ENCODE measurements at regions not wholly inside any gene's neighbourhood (a gene's known extent, or its start where the extent isn't known, plus 50 kb on each side); places are given as distances from the start of the nearest gene placed in this dataset.
A peak's percentile ranks its signal among the peaks of the same experiment; 100 is the strongest.

GRCh38 chr4:134546279-134546678, 344.7 kb upstream of the PABPC4L start:
- H3K4me3 ChIP-seq, result no peak overlapping the region
- DNase-seq, result no peak
- no peak for TF ChIP-seq CTCF (IDR thresholded peaks at IDR 0.05)
- no peak for TF ChIP-seq EP300 (IDR thresholded peaks at IDR 0.05)
- no peak for TF ChIP-seq POLR2AphosphoS5 (IDR thresholded peaks at IDR 0.05)
- TF ChIP-seq POLR2A (IDR thresholded peaks at IDR 0.05), result no peak
- peaks cover 0 to 12% (median 0%) of the 10 kb centered on the region in 4 donors for H3K9me3 ChIP-seq
- no peaks in the 10 kb centered on the region for H3K36me3 ChIP-seq
- intact Hi-C loops (cut with DNase I), result no loop called here
- WGBS, 2 donors, result 79 to 94% methylated on average over 15 of the region's 15 CpGs
- H3K4me1 ChIP-seq, result peaks cover 0 to 19% (median 12%) of the 10 kb centered on the region in 4 donors
- no peaks in the 10 kb centered on the region for H3K27me3 ChIP-seq
- H3K27ac ChIP-seq, result no peak overlapping the region

- no peaks in the 10 kb centered on the region for H3K36me3 ChIP-seq
- H3K27me3 ChIP-seq, result no peaks in the 10 kb centered on the region
- TF ChIP-seq POLR2AphosphoS5 (IDR thresholded peaks at IDR 0.05), result peak; percentile 74 to 91 (median 84)
- no peak for TF ChIP-seq CTCF (IDR thresholded peaks at IDR 0.05)
- TF ChIP-seq EP300 (IDR thresholded peaks at IDR 0.05), result peak in 2 of 4 donors; percentile 38 to 58
- no peak for TF ChIP-seq POLR2A (IDR thresholded peaks at IDR 0.05)
- DNase-seq, result peak; percentile 74
- H3K27ac ChIP-seq, result peak overlapping the region in 2 of 4 donors; percentile 35 to 57
- WGBS, 2 donors, result 21 to 26% methylated on average over 2 of the region's 2 CpGs
- intact Hi-C loops (cut with DNase I), result loop anchor here (5.0 kb wide), 1 partner anchor 37 kb away; no protein-coding TSS in a partner anchor
- H3K4me3 ChIP-seq, result no peak overlapping the region
- H3K9me3 ChIP-seq, result peaks cover 0 to 12% (median 0%) of the 10 kb centered on the region in 4 donors
- H3K4me1 ChIP-seq, result peaks cover 0 to 38% (median 20%) of the 10 kb centered on the region in 4 donors
Observed at GRCh38 chr4:134544303-134544770, 342.7 kb upstream of the PABPC4L start.

DNA sequence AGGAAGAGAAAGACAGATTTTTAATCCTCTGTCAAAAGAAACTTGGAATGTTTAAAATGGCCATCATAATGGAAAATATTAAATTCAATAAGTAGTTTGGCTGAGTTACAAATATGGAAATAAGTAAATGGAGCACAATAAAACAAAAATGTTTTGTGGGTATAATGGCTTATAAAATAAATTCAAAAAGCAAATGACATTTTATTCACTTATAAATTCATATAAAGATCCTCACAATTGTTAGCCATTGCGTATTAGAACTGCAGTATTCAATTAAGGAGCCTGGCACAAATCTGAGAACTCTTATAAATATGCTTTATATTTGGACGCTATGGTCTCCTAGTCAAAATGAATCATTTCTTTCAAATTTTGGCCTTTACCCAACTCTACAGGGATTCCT, 339.0 kb upstream of the PABPC4L start:
- Histone ChIP-seq H3K27ac (peak overlapping the region in 1 of 4 donors; percentile 35), H3K9me3 (no peaks in the 10 kb centered on the region), H3K27me3 (no peaks in the 10 kb centered on the region), H3K36me3 (no peaks in the 10 kb centered on the region), H3K4me1 (peaks cover 0 to 50% (median 20%) of the 10 kb centered on the region in 4 donors), H3K4me3 (no peak overlapping the region)
- DNase-seq, result no peak
- WGBS, 2 donors, result 89 to 91% methylated on average over 2 of the region's 2 CpGs
- TF ChIP-seq POLR2A (IDR thresholded peaks at IDR 0.05) (no peak), POLR2AphosphoS5 (IDR thresholded peaks at IDR 0.05) (no peak), CTCF (IDR thresholded peaks at IDR 0.05) (no peak), EP300 (IDR thresholded peaks at IDR 0.05) (no peak)
- intact Hi-C loops (cut with DNase I), result loop anchor here (5.0 kb wide), 1 partner anchor 33 kb away; no protein-coding TSS in a partner anchor

- Histone ChIP-seq H3K4me1 (peaks cover 0 to 49% (median 20%) of the 10 kb centered on the region in 4 donors), H3K9me3 (no peaks in the 10 kb centered on the region), H3K27ac (peak overlapping the region in 2 of 4 donors; percentile 8 to 35), H3K4me3 (no peak overlapping the region), H3K27me3 (no peaks in the 10 kb centered on the region), H3K36me3 (no peaks in the 10 kb centered on the region)
- TF ChIP-seq EP300 (IDR thresholded peaks at IDR 0.05), result peak in 3 of 4 donors; percentile 23 to 88 (median 80)
- peak; percentile 86 to 99 (median 96) for TF ChIP-seq POLR2AphosphoS5 (IDR thresholded peaks at IDR 0.05)
- no peak for TF ChIP-seq CTCF (IDR thresholded peaks at IDR 0.05)
- TF ChIP-seq POLR2A (IDR thresholded peaks at IDR 0.05), result no peak
- WGBS, 2 donors, result 65 to 79% methylated on average over 1 of the region's 1 CpG
- intact Hi-C loops (cut with DNase I), result loop anchor here (5.0 kb wide), 1 partner anchor 32 kb away; no protein-coding TSS in a partner anchor
- DNase-seq, result no peak
Observed at GRCh38 chr4:134539729-134540231, 338.2 kb upstream of the PABPC4L start.
